Fibroblast of upper back skin (primary cell): ENCODE measurements at regions not wholly inside any gene's neighbourhood (a gene's known extent, or its start where the extent isn't known, plus 50 kb on each side); places are given as distances from the start of the nearest gene placed in this dataset.
"Not testable (repeated sequence)": the region's sequence is repeated elsewhere in the genome, so short reads cannot be mapped to it uniquely, and the experiment has no call there.

ENCODE experiments used
- DNase-seq: peaks from one replicate; pipeline ENCODE4 v3.0.0-alpha.2; 2013

- DNase-seq, result no peak
Measured at GRCh38 chr5:106677057-106677456, 993.7 kb downstream of the EFNA5 start.

GRCh38 chr5:106675687-106676086 is 995.0 kb downstream of the EFNA5 start:
- DNase-seq, result no peak

- no peak for DNase-seq
Measured at GRCh38 chr5:106673941-106674340, 996.8 kb downstream of the EFNA5 start.

GRCh38 chr5:106661866-106662265 is 1008.9 kb downstream of the EFNA5 start:
- DNase-seq, result no peak

- no peak for DNase-seq
Measured at GRCh38 chr5:106660681-106661080, 1010.1 kb downstream of the EFNA5 start.

- peak; percentile 27 for DNase-seq
Measured at GRCh38 chr5:106658150-106658549, 1012.6 kb downstream of the EFNA5 start.

GRCh38 chr5:106656821-106657220 is 1013.9 kb downstream of the EFNA5 start:
- DNase-seq, result no peak

GRCh38 chr5:106649031-106649430 is 1021.7 kb downstream of the EFNA5 start:
- DNase-seq, result no peak

- DNase-seq, result peak; percentile 40
Measured at GRCh38 chr5:106648401-106648800, 1022.3 kb downstream of the EFNA5 start.

- DNase-seq, result peak; percentile 19
Measured at GRCh38 chr5:106646106-106646505, 1024.6 kb downstream of the EFNA5 start.

GRCh38 chr5:106640511-106640910 is 1030.2 kb downstream of the EFNA5 start:
- DNase-seq, result no peak

- no peak for DNase-seq
Measured at GRCh38 chr5:106639488-106639887, 1031.2 kb downstream of the EFNA5 start.

GRCh38 chr5:106637275-106637674 is 1033.5 kb downstream of the EFNA5 start:
- peak; percentile 18 for DNase-seq

- peak; percentile 63 for DNase-seq
Measured at GRCh38 chr5:106634375-106634774, 1036.4 kb downstream of the EFNA5 start.

- DNase-seq, result no peak
Measured at GRCh38 chr5:106633825-106634224, 1036.9 kb downstream of the EFNA5 start.

GRCh38 chr5:106628456-106628855 is 1042.3 kb downstream of the EFNA5 start:
- DNase-seq, result not testable (repeated sequence)

- DNase-seq, result peak; percentile 7
Measured at GRCh38 chr5:106610041-106610440, 1060.7 kb downstream of the EFNA5 start.

GRCh38 chr5:106601620-106602019 is 1069.1 kb downstream of the EFNA5 start:
- no peak for DNase-seq

GRCh38 chr5:106600803-106601202 is 1069.9 kb downstream of the EFNA5 start:
- no peak for DNase-seq

GRCh38 chr5:106595864-106596263 is 1074.9 kb downstream of the EFNA5 start:
- DNase-seq, result no peak

- DNase-seq, result no peak
Measured at GRCh38 chr5:106584268-106584667, 1086.5 kb downstream of the EFNA5 start.

GRCh38 chr5:106578736-106579135 is 1092.0 kb downstream of the EFNA5 start:
- no peak for DNase-seq

GRCh38 chr5:106574820-106575219 is 1095.9 kb downstream of the EFNA5 start:
- DNase-seq, result no peak

- no peak for DNase-seq
Measured at GRCh38 chr5:106566031-106566430, 1104.7 kb downstream of the EFNA5 start.

GRCh38 chr5:106545325-106545724 is 1125.4 kb downstream of the EFNA5 start:
- DNase-seq, result peak; percentile 22

GRCh38 chr5:106543330-106543729 is 1127.4 kb downstream of the EFNA5 start:
- no peak for DNase-seq
